ENCODE measurements at regions not wholly inside any gene's neighbourhood (a gene's known extent, or its start where the extent isn't known, plus 50 kb on each side); places are given as distances from the start of the nearest gene placed in this dataset.
"Not testable (repeated sequence)": the region's sequence is repeated elsewhere in the genome, so short reads cannot be mapped to it uniquely, and the experiment has no call there.

- DNase-seq (ENCODE audit: low read depth, low spot score), result no peak
Observed at GRCh38 chr17:5747276-5747675, 163.0 kb upstream of the NLRP1 start.

DNA sequence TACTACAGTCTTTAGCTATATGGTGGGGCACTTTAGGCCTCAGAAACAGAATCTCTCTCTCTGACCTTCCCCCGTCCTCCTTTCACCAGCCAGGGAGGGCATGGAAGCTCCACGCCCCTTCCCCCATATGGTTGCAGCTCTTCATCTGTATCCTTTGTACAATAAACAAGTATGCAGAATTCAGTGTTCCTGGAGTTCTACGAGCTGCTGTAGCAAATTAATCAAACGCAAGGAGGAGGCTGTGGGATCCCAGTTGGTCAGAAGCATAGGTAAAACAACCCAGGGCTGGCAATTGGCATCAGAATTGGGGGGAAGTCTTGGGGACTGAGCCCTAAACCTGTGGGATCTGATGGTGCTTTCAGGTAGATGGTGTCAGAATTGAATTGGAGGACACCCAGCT lies 163.7 kb upstream of the NLRP1 start:
- no peak for DNase-seq (ENCODE audit: low read depth, low spot score)

DNA sequence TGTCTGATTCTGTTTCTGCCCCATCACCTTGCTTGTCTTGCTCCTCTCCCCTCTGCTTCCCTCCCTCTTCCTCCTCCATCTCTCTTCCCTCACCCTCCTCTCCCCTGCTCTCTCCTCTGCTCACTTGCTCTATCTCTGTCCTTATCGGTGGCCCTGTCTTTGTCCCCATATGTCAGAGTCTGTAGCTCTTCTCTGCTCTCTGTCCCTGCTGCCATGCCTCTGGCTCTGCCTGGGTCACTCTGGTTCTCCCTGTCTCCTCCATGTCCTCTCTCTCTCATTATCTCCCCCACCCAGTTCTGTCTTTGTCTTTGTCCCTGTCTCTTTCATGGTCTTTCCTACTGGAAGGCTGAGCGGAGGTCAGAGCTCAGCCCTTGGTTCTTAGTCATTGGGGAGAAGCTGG lies 169.1 kb upstream of the NLRP1 start:
- no peak for DNase-seq (ENCODE audit: low read depth, low spot score)

GRCh38 chr17:5757314-5757907 lies 173.1 kb upstream of the NLRP1 start:
- no peak for DNase-seq (ENCODE audit: low read depth, low spot score)

GRCh38 chr17:5758651-5759050 lies 174.3 kb upstream of the NLRP1 start:
- no peak for DNase-seq (ENCODE audit: low read depth, low spot score)

DNA sequence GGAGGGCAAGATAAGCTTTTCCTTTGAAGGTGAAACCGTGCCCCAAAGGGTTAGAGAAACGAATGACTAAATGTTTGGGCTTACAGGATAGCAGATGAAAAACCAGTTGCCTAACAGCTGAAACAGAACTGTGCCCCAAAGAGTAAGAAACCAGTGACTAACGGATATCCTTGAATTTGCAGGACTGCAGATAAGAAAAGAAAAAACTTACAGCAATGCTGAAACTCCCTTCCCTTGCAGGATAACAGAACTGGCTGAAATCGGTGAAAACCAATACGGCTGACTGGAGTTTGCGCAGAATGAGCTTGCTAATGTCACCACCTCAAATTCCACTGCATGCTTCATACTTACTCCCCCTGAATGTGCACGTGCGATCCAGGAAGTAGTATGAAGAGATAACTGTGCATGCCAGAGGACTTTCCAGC lies 175.2 kb upstream of the NLRP1 start:
- DNase-seq (ENCODE audit: low read depth, low spot score), result no peak

DNA sequence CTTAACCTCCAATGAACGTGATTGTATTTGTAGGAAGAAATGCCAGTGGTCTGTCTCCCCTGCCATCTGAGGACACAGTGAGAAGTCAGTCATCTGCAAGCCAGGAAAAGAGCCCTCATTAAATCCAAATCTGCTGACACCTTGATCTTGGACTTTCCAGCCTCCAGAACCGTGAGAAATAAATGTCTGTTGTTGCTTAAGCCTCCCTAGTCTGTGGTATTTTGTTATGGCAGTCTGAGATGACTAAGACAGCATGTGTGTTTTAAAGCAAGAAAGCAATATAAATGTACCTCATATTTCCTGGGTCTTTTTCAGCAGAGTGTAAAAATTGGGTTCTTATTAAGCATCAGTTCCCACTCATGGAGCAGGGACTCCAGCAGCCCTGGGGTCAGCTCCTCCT lies 177.9 kb upstream of the NLRP1 start:
- no peak for DNase-seq (ENCODE audit: low read depth, low spot score)

GRCh38 chr17:5763595-5764306 lies 179.4 kb upstream of the NLRP1 start:
- DNase-seq (ENCODE audit: low read depth, low spot score), result no peak

GRCh38 chr17:5769593-5770354 lies 185.5 kb upstream of the NLRP1 start:
- no peak for DNase-seq (ENCODE audit: low read depth, low spot score)

DNA sequence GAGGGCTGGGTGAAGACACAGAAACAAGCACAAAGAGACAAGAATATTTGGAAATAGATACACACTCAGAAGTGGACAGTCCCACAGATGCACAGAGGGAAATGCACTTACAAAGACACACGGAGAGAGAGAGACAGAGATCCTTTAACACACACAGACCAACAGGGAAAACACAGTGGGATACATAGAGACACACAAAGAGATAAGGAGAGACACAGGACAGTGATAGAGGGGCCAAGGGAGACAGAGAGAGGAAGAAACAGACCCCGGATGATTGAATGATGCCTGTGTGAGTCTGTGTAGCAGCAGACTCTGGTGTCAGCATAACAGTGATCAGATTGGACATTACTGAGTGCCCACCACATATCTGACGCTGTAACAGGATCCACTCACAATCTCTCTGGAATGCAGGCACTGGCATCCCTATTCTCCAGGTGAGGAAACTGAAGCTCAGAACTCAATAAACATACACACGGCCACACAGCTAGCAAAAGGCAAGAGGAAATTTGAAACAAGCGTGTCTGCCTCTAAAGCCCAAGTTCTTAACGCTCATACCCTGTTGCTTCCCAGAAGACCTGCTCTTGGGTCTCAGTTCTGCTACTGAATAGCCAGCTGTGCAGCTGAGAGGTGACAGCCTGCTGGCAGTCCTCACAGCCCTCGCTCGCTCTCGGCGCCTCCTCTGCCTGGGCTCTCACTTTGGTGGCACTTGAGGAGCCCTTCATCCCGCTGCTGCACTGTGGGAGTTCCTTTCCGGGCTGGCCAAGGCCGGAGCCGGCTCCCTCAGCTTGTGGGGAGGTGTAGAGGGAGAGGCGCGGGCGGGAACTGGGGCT lies 186.3 kb upstream of the NLRP1 start:
- no peak for DNase-seq (ENCODE audit: low read depth, low spot score)

DNA sequence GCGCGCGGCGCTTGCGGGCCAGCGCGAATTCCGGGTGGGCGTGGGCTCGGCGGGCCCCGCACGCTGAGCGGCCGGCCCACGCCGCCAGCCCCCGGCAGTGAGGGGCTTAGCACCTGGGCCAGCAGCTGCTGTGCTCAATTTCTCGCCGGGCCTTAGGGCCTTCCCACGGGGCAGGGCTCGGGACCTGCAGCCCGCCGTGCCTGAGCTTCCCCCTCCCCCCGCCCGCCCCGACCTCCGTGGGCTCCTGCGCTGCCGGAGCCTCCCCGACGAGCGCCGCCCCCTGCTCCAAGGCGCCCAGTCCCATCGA lies 186.9 kb upstream of the NLRP1 start:
- not testable (repeated sequence) for DNase-seq (ENCODE audit: low read depth, low spot score)

GRCh38 chr17:5772017-5772416 lies 187.7 kb upstream of the NLRP1 start:
- not testable (repeated sequence) for DNase-seq (ENCODE audit: low read depth, low spot score)

GRCh38 chr17:5772720-5773119 lies 188.4 kb upstream of the NLRP1 start:
- DNase-seq (ENCODE audit: low read depth, low spot score), result no peak

DNA sequence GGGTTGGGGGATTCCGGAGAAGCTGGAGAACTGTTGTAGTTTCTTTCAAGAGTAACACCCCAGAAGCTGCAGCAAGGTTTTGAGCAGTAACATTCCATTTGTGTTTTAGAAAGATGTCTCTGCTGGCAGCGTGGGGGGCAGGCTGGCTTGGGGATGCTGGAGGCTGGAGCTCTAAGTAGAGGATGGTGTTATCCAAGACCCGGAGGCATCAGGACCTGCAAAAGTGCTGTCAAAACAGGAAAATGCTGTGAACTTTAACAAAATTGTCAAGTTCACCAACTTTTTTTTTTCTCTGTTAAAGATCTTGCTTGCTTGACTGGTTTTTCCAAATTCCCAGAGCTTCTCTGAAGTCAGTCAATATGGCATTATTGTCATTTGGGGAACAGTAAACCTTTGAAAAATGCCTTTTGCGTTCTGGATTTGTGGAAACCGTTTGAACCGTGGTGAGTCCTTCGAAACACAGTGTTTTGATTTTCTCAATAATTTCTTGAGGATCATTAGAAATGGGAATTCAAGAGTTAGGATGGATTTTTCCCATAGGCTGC lies 189.6 kb upstream of the NLRP1 start:
- DNase-seq (ENCODE audit: low read depth, low spot score), result no peak

DNA sequence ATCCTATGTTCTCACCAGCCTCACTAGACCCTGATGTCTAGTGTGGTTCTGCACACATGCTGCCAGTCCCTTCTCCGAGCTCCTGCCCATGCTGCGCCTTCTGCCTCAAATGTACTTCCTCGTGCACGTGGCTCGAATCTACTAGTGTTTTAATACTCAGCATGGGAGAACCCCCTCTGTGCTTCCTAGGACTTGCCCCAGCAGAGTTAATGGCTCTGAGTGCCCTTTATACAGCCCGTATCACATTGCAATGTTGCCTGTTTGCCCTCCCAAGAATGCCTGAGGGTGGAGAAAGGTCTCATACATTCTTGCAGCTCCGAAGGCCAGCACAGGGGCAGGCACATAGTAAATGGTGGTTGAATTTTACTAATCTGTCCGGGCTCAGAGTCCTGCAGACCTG lies 190.8 kb upstream of the NLRP1 start:
- no peak for DNase-seq (ENCODE audit: low read depth, low spot score)

GRCh38 chr17:5780476-5780875 lies 196.2 kb upstream of the NLRP1 start:
- DNase-seq (ENCODE audit: low read depth, low spot score), result no peak

GRCh38 chr17:5781236-5781927 lies 197.1 kb upstream of the NLRP1 start:
- no peak for DNase-seq (ENCODE audit: low read depth, low spot score)

DNA sequence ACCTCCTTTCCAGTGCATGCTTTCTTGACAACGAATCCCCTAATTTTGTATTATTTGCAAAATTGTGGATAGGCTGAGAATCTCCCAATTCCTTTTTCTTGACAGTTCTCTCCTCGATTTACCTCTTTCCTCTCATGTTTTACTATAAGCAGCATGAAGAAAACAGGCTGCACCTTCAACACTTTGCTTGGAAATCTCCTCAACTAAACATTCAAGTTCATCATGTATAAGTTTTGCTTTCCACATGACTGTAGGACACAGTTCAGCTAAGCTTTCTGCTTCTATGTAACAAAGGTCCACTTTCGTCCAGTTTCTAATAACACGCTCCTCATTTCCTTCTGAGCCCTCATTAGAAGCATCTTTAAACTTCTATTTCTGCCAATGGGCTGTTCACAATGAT lies 199.0 kb upstream of the NLRP1 start:
- no peak for DNase-seq (ENCODE audit: low read depth, low spot score)

DNA sequence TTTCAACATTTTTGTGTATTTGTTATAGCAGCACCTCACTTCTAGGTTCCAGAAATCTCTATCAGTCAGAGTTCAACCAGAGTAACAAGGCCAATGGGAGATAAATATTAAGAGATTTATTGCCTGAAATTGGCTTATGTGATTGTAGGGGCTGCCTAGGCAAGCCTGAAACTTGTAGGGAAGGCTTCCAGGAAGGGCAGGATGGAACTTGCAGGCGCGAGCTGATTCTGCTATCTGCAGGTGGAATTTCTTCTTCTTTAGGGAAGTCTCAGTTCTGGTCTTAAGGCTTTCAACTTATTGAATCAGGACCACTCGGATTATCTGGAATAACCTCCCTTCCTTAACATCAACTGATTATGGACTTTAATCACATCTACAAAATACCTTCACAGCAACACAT lies 199.5 kb upstream of the NLRP1 start:
- DNase-seq (ENCODE audit: low read depth, low spot score), result no peak

DNA sequence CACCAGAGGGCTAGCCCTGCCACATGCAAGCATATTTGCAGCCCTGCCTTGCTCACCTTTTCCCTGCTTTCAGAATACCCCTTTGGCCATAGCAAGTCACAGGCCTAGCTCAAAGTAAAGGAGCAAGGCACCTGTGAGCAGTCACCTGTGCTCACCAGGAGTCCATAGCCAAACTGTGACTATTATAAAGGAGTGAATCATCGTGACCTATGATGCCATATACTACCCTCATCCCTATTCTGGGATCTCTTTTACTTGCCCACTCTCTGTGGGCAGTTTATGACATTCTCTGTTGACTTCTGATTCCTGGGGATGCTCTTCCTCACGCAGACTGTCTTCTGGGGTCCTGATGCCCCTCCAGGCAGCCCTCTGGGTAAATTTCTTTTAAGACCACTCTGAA lies 200.5 kb upstream of the NLRP1 start:
- DNase-seq (ENCODE audit: low read depth, low spot score), result no peak

DNA sequence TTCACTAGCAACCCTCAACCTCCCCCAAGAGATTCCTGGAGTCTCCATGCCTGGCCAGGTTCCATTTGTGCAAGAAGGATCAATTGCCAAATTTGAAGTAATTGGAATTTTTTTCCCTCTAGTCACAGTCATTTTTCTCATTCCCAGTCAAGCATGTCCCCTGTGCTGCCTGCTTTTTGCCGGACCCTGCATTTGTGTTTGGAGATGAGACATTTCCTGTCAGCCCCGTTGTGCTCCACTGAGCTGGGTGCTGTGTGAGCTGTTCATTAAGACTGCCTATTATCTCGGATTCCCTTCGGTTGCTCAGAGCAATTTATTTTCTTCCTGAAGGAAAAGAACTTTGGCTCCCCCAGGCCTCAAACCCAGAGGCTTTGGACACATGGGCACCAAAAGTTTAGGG lies 201.0 kb upstream of the NLRP1 start:
- DNase-seq (ENCODE audit: low read depth, low spot score), result no peak
